ENCODE measurements at regions not wholly inside any gene's neighbourhood (a gene's known extent, or its start where the extent isn't known, plus 50 kb on each side); places are given as distances from the start of the nearest gene placed in this dataset.

DNA sequence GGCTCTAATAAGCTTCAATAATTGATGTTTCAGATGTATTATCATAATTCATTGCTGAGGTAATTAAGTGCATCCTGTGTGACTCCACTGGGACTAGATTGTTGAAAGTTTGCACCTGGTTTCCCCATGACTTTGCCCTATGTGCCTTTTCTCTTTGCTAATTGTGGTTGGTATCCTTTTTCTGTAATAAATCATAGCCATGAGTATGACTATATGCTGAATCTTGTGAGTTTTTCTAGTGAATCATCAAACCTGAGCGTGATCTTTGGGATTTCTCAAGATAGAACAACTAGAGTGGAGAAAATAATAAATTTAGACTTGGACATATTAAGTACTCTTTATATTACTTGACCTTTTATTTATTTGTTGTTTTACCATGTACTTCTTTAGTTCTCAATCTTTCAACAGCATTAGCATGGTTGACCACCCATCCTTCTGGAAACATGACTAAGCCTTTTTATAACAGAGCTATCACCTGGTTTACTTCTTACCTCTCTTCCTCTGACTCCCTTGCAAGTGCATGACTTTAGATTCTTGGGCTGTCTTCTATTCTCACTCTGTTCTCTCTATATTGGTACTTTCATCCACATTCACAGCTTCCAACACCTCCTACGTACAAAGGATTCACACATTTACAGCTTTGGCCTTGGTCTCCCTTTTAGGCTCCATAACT is 239.6 kb upstream of the TAS2R1 start:
- ATAC-seq = no peak
- no peak for TF ChIP-seq ZFP3 (CRISPR knock-in tag; IDR thresholded peaks at IDR 0.05)
- TF ChIP-seq, protein P1, sequence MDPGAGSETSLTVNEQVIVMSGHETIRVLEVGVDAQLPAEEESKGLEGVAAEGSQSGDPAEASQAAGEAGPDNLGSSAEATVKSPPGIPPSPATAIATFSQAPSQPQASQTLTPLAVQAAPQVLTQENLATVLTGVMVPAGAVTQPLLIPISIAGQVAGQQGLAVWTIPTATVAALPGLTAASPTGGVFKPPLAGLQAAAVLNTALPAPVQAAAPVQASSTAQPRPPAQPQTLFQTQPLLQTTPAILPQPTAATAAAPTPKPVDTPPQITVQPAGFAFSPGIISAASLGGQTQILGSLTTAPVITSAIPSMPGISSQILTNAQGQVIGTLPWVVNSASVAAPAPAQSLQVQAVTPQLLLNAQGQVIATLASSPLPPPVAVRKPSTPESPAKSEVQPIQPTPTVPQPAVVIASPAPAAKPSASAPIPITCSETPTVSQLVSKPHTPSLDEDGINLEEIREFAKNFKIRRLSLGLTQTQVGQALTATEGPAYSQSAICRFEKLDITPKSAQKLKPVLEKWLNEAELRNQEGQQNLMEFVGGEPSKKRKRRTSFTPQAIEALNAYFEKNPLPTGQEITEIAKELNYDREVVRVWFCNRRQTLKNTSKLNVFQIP (CRISPR knock-in tag; IDR thresholded peaks at IDR 0.05; ENCODE audit: borderline replicate concordance, low read depth) = no peak

DNA sequence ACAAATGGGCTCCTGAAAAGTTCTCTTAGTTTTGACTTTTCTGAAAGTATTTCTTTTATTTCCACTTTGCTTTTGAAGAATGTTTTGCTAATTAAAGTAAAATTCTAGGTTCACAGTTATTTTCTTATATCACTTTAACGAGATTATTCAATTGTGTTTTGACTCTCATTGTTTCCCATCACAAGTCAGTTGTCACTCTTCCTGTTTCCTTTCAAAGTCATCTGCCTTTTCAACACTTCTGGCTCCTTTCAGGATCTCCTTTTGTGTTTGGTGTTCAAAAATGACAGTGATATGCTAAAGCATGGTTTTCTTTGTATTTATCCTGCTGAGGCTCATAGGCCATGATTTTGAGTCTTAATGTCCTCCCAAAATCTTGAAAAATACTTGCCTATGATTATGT is 235.4 kb upstream of the TAS2R1 start:
- TF ChIP-seq ARNTL (CRISPR knock-in tag; IDR thresholded peaks at IDR 0.05; ENCODE audit: borderline replicate concordance, low read depth) (no peak), SNAI2 (CRISPR knock-in tag; IDR thresholded peaks at IDR 0.05) (no peak), ZNF8 (CRISPR knock-in tag; IDR thresholded peaks at IDR 0.05) (no peak), PPARA (CRISPR knock-in tag; IDR thresholded peaks at IDR 0.05; ENCODE audit: borderline replicate concordance) (no peak), ZC3H10 (CRISPR knock-in tag; IDR thresholded peaks at IDR 0.05) (no peak), OSR1 (CRISPR knock-in tag; IDR thresholded peaks at IDR 0.05) (no peak), CSDC2 (CRISPR knock-in tag; IDR thresholded peaks at IDR 0.05) (no peak)

DNA sequence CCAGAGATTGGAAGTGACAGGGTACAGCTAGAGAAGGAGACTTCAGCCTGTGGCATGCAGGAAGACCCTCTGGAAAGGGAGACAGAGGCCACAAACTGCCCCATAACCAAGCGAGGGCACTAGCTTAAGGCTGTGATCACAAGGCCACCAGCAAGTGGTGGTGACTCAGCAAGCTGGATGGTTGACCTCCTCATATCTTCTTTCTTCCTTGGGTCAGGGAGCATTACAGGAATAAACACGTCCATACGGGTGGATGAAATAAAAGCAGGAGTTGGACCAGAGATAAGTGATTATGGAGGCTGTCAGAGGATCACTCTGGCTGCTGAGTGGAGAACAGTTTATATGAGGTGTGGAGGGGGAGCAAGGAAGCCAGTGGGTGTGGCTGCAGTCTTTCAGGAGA is 234.6 kb upstream of the TAS2R1 start:
- no peak for ATAC-seq

More for the DNA sequence above, 235.4 kb upstream of the TAS2R1 start:
- ATAC-seq = no peak

More for the DNA sequence above, 234.6 kb upstream of the TAS2R1 start:
- TF ChIP-seq, protein P2, sequence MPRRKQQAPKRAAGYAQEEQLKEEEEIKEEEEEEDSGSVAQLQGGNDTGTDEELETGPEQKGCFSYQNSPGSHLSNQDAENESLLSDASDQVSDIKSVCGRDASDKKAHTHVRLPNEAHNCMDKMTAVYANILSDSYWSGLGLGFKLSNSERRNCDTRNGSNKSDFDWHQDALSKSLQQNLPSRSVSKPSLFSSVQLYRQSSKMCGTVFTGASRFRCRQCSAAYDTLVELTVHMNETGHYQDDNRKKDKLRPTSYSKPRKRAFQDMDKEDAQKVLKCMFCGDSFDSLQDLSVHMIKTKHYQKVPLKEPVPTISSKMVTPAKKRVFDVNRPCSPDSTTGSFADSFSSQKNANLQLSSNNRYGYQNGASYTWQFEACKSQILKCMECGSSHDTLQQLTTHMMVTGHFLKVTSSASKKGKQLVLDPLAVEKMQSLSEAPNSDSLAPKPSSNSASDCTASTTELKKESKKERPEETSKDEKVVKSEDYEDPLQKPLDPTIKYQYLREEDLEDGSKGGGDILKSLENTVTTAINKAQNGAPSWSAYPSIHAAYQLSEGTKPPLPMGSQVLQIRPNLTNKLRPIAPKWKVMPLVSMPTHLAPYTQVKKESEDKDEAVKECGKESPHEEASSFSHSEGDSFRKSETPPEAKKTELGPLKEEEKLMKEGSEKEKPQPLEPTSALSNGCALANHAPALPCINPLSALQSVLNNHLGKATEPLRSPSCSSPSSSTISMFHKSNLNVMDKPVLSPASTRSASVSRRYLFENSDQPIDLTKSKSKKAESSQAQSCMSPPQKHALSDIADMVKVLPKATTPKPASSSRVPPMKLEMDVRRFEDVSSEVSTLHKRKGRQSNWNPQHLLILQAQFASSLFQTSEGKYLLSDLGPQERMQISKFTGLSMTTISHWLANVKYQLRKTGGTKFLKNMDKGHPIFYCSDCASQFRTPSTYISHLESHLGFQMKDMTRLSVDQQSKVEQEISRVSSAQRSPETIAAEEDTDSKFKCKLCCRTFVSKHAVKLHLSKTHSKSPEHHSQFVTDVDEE (CRISPR knock-in tag; IDR thresholded peaks at IDR 0.05) = no peak
- TF ChIP-seq, protein P3, sequence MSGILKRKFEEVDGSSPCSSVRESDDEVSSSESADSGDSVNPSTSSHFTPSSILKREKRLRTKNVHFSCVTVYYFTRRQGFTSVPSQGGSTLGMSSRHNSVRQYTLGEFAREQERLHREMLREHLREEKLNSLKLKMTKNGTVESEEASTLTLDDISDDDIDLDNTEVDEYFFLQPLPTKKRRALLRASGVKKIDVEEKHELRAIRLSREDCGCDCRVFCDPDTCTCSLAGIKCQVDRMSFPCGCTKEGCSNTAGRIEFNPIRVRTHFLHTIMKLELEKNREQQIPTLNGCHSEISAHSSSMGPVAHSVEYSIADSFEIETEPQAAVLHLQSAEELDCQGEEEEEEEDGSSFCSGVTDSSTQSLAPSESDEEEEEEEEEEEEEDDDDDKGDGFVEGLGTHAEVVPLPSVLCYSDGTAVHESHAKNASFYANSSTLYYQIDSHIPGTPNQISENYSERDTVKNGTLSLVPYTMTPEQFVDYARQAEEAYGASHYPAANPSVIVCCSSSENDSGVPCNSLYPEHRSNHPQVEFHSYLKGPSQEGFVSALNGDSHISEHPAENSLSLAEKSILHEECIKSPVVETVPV (CRISPR knock-in tag; IDR thresholded peaks at IDR 0.05) = no peak
- TF ChIP-seq ESRRG (CRISPR knock-in tag; IDR thresholded peaks at IDR 0.05) = no peak
- TF ChIP-seq TCF4 (CRISPR knock-in tag; IDR thresholded peaks at IDR 0.05; ENCODE audit: borderline replicate concordance) = no peak
- TF ChIP-seq, protein P4, sequence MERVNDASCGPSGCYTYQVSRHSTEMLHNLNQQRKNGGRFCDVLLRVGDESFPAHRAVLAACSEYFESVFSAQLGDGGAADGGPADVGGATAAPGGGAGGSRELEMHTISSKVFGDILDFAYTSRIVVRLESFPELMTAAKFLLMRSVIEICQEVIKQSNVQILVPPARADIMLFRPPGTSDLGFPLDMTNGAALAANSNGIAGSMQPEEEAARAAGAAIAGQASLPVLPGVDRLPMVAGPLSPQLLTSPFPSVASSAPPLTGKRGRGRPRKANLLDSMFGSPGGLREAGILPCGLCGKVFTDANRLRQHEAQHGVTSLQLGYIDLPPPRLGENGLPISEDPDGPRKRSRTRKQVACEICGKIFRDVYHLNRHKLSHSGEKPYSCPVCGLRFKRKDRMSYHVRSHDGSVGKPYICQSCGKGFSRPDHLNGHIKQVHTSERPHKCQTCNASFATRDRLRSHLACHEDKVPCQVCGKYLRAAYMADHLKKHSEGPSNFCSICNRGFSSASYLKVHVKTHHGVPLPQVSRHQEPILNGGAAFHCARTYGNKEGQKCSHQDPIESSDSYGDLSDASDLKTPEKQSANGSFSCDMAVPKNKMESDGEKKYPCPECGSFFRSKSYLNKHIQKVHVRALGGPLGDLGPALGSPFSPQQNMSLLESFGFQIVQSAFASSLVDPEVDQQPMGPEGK (CRISPR knock-in tag; IDR thresholded peaks at IDR 0.05; ENCODE audit: borderline replicate concordance) = no peak
- TF ChIP-seq ZC3H10 (CRISPR knock-in tag; IDR thresholded peaks at IDR 0.05) = no peak
- no peak for TF ChIP-seq OSR1 (CRISPR knock-in tag; IDR thresholded peaks at IDR 0.05)
- no peak for TF ChIP-seq ZNF565 (CRISPR knock-in tag; conservative IDR thresholded peaks at IDR 0.05; ENCODE audit: low read depth)
- no peak for TF ChIP-seq ARNTL (CRISPR knock-in tag; IDR thresholded peaks at IDR 0.05; ENCODE audit: borderline replicate concordance, low read depth)
- no peak for TF ChIP-seq CSDC2 (CRISPR knock-in tag; IDR thresholded peaks at IDR 0.05)
- TF ChIP-seq BACH2 (CRISPR knock-in tag; IDR thresholded peaks at IDR 0.05; ENCODE audit: borderline replicate concordance) = no peak
- TF ChIP-seq ZFP30 (CRISPR knock-in tag; IDR thresholded peaks at IDR 0.05) = no peak
- TF ChIP-seq ZNF70 (CRISPR knock-in tag; IDR thresholded peaks at IDR 0.05) = no peak
- TF ChIP-seq TOX (CRISPR knock-in tag; IDR thresholded peaks at IDR 0.05; ENCODE audit: borderline replicate concordance) = no peak
- TF ChIP-seq RARB (CRISPR knock-in tag; IDR thresholded peaks at IDR 0.05) = no peak
- TF ChIP-seq ISL1 (CRISPR knock-in tag; IDR thresholded peaks at IDR 0.05) = no peak
- TF ChIP-seq GLIS3 (CRISPR knock-in tag; IDR thresholded peaks at IDR 0.05) = no peak
- TF ChIP-seq, protein P5, sequence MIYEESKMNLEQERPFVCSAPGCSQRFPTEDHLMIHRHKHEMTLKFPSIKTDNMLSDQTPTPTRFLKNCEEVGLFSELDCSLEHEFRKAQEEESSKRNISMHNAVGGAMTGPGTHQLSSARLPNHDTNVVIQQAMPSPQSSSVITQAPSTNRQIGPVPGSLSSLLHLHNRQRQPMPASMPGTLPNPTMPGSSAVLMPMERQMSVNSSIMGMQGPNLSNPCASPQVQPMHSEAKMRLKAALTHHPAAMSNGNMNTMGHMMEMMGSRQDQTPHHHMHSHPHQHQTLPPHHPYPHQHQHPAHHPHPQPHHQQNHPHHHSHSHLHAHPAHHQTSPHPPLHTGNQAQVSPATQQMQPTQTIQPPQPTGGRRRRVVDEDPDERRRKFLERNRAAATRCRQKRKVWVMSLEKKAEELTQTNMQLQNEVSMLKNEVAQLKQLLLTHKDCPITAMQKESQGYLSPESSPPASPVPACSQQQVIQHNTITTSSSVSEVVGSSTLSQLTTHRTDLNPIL (CRISPR knock-in tag; IDR thresholded peaks at IDR 0.05; ENCODE audit: low read depth) = no peak

All from SK-N-SH treated with all-trans-retinoic acid at 6 μM for 48 hours (cell line).